ENCODE measurements at regions not wholly inside any gene's neighbourhood (a gene's known extent, or its start where the extent isn't known, plus 50 kb on each side); places are given as distances from the start of the nearest gene placed in this dataset.

DNA sequence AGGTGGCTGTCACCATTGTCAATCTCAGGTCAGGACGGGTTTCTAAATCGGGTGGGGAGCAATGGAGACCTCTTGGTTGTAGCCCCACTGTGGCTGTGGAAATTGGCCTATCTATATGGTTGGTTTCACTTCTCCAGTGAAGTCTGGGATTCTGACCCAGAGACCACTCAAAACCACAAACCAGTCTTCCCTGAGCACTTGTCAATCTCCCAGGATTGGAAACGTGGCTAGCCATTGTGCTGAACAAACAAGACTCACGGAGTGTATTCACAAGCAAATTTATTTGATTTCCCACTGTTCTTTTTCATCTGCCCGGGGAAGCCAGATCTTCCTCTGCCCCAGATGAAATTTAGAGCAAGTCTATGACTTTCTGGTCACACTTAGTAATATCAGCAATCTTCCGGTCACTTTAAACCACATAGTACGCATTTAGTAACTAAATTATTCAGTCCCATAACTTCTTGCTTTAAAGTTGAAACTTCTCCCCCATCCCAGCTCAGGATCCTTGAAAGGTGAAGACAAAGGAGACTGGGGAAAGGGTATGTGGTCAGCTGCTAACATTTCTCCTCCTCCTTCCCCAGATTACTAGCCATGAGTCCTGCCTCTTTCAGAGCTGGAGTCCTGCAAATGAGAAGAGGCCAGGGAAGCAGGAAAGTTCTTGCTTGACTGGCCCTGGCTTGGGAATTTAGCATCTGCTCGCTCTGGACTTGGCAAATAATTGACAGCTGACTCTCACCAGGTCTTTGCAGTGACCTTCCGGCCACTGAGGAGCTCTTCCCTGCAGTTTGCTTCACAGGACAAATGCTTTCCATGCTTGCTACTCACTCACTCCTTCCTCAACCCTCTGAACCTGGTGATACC, 123.2 kb upstream of the MAX start:
- DNase-seq = no peak

DNA sequence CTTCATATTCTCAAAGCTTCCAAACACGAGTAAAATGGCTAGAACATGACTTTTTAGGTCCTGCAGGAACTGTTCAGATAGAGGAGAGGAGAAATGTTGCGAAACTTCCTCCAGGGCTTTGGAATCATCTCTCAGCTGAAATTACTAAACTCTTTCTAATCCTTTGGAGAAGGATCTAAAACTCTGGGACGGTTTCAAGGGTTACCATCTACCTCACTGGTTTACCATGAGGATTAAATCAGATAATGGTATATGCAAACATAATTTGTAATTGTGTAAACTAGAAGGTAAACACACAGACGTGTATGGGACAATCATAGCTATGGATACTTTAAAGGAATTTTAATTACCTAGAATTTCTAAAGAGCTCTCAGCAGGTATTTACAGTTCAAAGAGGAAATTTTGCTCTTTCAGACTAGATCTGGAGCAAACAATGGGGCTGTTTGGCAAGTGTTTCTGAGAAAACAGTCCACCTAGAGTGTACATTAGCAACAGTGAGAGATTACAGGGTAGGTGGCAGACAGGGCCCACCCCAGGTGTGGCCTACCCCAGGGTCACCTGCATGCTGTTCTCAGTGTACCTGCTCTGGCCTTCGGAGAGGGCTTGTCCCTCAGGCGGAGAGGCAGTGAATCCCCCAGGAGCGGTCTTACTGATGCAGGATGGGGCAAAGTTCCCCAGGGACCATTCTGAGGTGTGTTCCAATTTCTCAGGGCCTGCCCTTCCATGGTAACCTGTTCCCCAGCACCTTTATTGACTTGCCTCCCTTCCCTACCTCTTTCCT, 124.7 kb upstream of the MAX start:
- DNase-seq = no peak

DNA sequence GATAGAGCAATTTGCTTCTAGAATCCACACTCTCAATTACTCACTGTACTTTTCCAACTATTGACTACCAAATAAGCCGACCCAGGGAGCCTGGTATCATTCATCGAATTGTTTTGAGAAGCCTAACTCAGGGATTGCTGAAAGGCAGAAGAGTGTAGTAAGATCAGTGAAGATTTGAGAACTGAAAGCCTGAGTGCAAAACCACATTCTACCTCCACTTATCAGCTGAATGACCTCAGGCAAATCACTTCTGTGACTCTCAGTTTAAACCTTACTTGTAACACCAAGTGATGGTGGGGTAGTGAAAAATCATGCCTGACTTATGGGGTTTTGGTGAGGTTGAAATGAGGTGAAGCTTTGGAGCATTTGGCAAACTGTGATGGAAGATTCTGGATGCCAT, 126.1 kb upstream of the MAX start:
- DNase-seq = no peak

GRCh38 chr14:65228956-65229747, 126.8 kb upstream of the MAX start:
- no peak for DNase-seq

GRCh38 chr14:65229748-65230728, 127.7 kb upstream of the MAX start:
- no peak for DNase-seq

GRCh38 chr14:65231286-65231980, 129.1 kb upstream of the MAX start:
- no peak for DNase-seq

GRCh38 chr14:65234752-65235361, 132.5 kb upstream of the MAX start:
- no peak for DNase-seq

DNA sequence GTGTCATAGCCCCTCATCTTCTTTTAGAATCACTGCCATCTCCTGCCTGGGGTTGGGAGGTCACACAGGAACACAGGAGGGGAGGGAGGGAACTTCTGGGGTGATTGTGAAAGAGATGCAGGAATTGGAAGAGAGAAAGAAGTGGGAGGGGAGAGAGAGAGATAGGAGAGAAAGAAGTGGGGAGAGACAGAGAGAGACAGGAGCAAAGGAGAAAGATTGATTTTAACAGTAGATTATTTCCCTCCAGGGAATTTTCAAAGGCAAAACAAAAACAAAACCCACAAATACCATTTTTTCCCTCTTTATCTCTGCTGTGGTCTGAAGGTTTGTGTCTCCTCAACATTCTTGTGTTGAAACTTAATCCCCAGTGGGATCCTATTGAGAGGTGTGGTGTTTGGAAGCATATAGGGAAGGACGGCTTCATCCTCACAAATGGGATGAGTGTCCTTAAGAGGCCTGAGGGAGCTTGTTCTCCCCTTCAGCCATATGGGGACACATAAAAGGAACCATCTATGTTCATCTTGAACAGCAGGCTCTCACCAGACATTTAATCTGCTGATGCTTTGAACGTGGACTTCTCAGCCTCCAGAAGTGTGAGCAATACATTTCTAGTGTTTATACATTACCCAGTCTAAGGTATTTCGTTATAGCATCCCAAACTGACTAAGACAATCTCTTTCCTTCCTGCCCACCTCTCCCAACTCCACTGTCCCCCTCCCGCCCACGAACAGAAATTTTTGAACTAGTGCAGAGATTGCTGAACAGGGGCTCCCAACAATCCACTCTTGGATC, 134.9 kb upstream of the MAX start:
- DNase-seq = no peak

DNA sequence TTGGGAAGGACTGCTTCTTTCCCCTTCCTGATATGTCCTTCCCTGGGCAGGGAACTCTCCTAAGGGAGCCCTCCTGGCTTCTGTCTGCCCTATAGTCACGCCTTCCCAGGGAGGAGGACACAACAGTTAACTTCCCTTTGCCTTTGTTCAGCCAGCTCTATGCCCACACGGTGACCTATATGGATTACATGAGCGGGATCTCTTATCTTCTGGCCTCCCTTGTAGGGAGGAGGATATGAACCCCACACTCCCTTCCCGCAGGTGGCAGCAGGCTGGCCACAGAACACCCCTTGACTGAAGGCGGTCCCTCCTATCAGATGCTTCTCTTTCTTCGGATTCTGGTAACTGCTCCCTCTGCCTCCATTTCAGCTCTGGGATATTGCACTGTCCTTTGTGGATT, 135.6 kb upstream of the MAX start:
- no peak for DNase-seq

- DNase-seq = no peak
Measured at GRCh38 chr14:65238456-65238855, 136.1 kb upstream of the MAX start.

DNA sequence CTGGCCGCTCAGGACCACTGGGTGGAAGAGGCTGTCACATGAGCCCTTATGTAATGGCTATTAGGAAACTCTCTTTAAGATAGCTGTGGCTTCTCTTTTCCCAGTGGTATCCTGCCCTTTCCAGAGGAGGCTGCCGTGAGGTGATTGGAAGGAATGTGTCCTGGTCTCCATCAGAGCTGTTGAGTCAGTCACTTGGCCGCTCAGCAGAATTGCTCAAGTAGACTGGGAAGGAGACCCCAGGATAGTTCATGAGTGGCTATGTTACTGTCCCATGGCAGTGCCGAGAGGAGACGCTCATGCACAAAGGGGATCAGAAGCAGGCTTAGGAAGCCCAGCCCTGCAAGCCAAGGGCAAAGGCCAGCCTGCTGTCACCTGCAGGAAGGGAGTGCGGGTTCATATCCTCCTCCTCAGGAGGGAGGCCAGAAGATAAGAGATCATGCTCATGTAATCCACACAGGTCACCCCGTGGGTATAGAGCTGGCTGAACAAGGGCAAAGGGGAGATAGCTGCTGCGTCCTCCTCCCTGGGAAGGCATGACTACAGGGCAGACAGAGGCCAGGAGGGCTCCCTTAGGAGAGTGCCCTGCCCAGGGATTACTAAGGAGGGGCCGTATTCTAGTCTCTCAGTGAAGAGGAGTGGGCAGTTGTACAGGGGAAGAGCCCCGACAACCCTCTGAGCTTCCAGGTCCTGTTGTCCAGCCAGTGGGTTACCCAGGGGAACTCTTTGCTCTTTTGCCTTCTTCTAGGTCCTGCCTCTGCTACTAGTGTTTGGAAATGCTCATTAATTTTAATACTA, 137.0 kb upstream of the MAX start:
- DNase-seq = no peak

- DNase-seq = no peak
Measured at GRCh38 chr14:65239938-65240296, 137.6 kb upstream of the MAX start.

GRCh38 chr14:65241125-65241752, 138.9 kb upstream of the MAX start:
- no peak for DNase-seq

GRCh38 chr14:65242732-65243134, 140.4 kb upstream of the MAX start:
- no peak for DNase-seq

DNA sequence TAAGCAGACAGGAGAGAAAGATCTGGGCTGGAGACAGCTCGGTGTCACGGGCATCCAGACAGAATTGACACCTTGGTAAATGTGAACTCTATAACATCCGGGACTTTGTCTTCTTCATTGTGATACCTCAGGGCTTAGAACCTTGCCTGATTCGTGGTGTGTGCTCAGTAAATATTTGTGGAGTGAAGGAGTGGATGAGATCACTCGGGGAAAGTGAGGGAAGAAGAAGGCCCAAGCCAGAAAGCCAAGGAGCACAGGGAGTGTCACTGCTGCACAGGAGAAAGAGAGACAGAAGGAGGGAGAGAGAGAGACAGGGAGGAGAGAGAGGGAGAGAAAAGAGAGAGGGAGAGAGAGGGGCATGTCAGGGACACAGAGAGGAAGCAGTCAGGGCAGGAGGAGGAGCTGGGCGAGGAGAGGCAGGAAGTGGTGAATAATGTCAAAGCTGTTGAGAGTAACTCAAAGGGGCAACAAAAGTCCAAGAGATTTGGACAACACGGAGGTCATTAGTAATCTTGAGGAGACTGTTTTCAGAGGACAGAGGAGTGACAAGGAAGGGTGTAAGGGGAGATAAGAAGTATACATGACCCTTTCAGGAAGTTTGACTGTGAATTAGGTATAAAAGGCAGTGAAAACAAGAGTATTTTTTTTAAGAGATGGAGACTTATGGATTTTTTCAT, 141.6 kb upstream of the MAX start:
- DNase-seq = no peak

DNA sequence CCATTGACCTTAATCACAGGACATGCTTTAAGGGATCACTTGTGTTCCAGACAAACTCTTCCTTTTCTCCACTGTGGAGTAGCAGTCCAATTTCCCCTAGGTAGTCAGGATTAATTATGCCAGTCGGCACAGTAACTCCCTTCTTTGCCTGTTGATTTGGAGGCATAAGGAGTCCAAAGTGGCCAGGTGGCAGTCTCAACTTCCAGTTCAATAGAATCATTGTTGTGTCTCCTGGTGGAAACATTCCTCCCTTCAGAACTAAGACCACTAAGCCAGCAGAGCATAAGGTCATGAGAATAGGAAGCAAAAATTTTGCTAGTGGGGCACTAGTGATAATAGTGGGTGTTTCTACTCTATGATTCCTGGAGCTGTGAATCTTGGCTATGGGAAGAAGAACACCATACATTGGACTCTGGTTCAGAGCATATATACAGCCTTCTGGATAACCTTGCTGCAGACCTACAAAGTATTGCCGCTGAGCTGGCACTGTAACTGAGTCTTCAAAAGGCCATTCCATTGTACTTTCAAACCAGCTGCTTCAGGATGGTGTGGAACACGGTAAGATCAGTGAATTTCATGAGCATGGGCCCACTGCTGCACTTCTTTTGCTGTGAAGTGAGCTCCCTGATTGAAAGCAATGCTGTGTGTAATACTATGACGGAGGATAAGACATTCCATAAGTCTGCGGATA, 147.3 kb upstream of the MAX start:
- no peak for DNase-seq

GRCh38 chr14:65250162-65250495, 147.8 kb upstream of the MAX start:
- no peak for DNase-seq

DNA sequence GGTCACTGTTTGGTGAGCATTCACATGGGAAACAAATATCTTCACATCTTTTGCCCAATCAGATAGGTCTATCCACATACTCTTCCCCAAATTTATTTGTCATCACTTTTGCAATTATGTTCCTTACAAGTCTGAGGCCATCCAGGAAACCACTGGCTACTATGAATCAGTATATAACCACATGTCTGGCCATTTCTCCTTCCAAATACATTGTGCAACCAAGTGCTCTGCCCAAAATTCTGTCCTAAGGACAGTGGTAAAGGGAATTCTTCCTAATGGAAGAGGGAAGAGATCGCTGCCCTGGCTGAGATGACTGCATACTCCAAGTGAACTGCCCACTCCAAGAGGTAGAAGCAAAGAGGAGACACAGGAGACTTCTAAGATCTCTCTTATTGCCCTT, 148.9 kb upstream of the MAX start:
- DNase-seq = no peak

All from GOT3 (cell line).